Thyroid gland (tissue), 4 donors: ENCODE measurements at regions not wholly inside any gene's neighbourhood (a gene's known extent, or its start where the extent isn't known, plus 50 kb on each side); places are given as distances from the start of the nearest gene placed in this dataset.

Experiments used
- CTCF ChIP-seq, 6 experiments: fragments of 200-600 bp in 3 of 6; fragments of 450-650 bp in 3 of 6; sonication (generic) in 3 of 6; IDR thresholded peaks; one replicate each; pipeline ENCODE4 v1.5.1; 2016 to 2019; ENCODE audit warnings: antibody characterized with exemption in 6 of 6, mild to moderate bottlenecking in 2 of 6, inconsistent platforms in 1 of 6, moderate library complexity in 1 of 6
- POLR2A ChIP-seq, 2 donors: fragments of 450-650 bp; IDR thresholded peaks; one replicate each; pipeline ENCODE4 v1.6.1; 2017; ENCODE audit warnings: antibody characterized with exemption in 2 of 2, mild to moderate bottlenecking in 2 of 2, moderate library complexity in 1 of 2

DNA sequence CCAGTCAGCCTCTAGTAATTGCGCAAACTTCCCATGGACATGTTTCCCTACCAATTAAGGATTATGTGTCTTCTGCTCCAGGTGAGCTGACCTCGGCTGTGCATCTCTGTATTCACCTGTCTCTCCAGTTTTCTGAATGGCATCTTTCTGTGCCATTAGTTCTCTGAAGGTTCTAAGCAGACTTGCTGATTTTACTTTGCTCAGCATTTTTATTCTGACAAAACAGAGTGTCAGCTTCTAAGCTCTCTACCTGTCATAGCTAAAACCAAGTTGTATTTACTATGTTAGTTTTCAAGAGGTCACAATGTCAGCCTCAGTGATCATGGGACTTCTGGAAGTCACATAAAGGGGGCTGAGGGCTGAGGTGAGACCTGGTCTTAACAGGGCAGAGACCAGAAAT is 116.0 kb upstream of the HSFY2 start:
- no peak for TF ChIP-seq POLR2A (IDR thresholded peaks at IDR 0.05)
- no peak for TF ChIP-seq CTCF (IDR thresholded peaks at IDR 0.05)
